Esophagus squamous epithelium (tissue), 5 donors: ENCODE measurements at regions not wholly inside any gene's neighbourhood (a gene's known extent, or its start where the extent isn't known, plus 50 kb on each side); places are given as distances from the start of the nearest gene placed in this dataset.

ENCODE experiments used
- DNase-seq: peaks from one replicate; lab custom pipeline; 2025; lab: John Stamatoyannopoulos, UW
- H3K27ac ChIP-seq, 4 donors: fragments of 200-600 bp; sonication (generic); one replicate each; pipeline ENCODE4 v1.5.1; 2016 to 2019; ENCODE audit warnings: mild to moderate bottlenecking in 1 of 4
- H3K27me3 ChIP-seq, 4 donors: fragments of 200-600 bp; sonication (generic); 1 replicate in 3 of 4; 2 replicates in 1 of 4; pipeline versions ENCODE4 v1.5.1 to v1.6.0; 2017 to 2021; ENCODE audit warnings: antibody characterized with exemption in 1 of 4
- H3K36me3 ChIP-seq, 3 donors: fragments of 200-600 bp; sonication (generic); one replicate each; pipeline ENCODE4 v1.5.1; 2016 to 2019
- H3K4me1 ChIP-seq, 3 donors: fragments of 200-600 bp; sonication (generic); one replicate each; pipeline ENCODE4 v1.5.1; 2017 to 2019
- H3K4me3 ChIP-seq, 4 donors: fragments of 200-600 bp; sonication (generic); 1 replicate in 3 of 4; 2 replicates in 1 of 4; pipeline ENCODE4 v1.5.1; 2016 to 2019; ENCODE audit warnings: mild to moderate bottlenecking in 2 of 4, moderate library complexity in 1 of 4
- H3K9me3 ChIP-seq, 3 donors: fragments of 200-600 bp; sonication (generic); one replicate each; pipeline ENCODE4 v1.5.1; 2016 to 2019
- POLR2A ChIP-seq, 4 donors: fragments of 450-650 bp; IDR thresholded peaks; one replicate each; pipeline ENCODE4 v1.6.1; 2017; ENCODE audit warnings: antibody characterized with exemption in 4 of 4, mild to moderate bottlenecking in 4 of 4, moderate library complexity in 3 of 4
- WGBS, 2 donors: methylation state at CpG; one replicate each; pipeline ENCODE4 v1.1.5; 2018; 5-methylcytosine and 5-hydroxymethylcytosine counted together
- intact Hi-C: fragments of 100-400 bp; cut with DNase I; formaldehyde crosslinking; loops from one replicate; pipeline ENCODE4 v1.15.0; 2022
- TF ChIP-seq, protein P1 (sequence below), 6 experiments: fragments of 450-650 bp in 4 of 6; fragments of 200-600 bp in 2 of 6; sonication (generic) in 2 of 6; IDR thresholded peaks; one replicate each; pipeline ENCODE4 v1.5.1; 2016 to 2019; ENCODE audit warnings: antibody characterized with exemption in 6 of 6, mild to moderate bottlenecking in 4 of 6, moderate library complexity in 4 of 6
- donor health status: DM: yes; HTN: yes; CAD: no.

GRCh38 chr6:165777680-165778079 is 114.6 kb upstream of the PDE10A start:
- 89 to 91% methylated on average over 3 of the region's 3 CpGs for WGBS, 2 donors
- intact Hi-C loops: no loop called here

GRCh38 chr6:165776691-165777090 is 113.7 kb upstream of the PDE10A start:
- DNase-seq: no peak

More at GRCh38 chr6:165777680-165778079, 114.6 kb upstream of the PDE10A start:
- no peak for DNase-seq
- H3K27ac ChIP-seq: no peak overlapping the region
- H3K27me3 ChIP-seq: peaks cover 0 to 8% (median 0%) of the 10 kb centered on the region in 4 donors
- H3K36me3 ChIP-seq: no peaks in the 10 kb centered on the region
- H3K4me1 ChIP-seq: no peaks in the 10 kb centered on the region
- H3K9me3 ChIP-seq: no peaks in the 10 kb centered on the region
- no peak overlapping the region for H3K4me3 ChIP-seq
- TF ChIP-seq POLR2A (IDR thresholded peaks at IDR 0.05): no peak
- TF ChIP-seq, protein P1, sequence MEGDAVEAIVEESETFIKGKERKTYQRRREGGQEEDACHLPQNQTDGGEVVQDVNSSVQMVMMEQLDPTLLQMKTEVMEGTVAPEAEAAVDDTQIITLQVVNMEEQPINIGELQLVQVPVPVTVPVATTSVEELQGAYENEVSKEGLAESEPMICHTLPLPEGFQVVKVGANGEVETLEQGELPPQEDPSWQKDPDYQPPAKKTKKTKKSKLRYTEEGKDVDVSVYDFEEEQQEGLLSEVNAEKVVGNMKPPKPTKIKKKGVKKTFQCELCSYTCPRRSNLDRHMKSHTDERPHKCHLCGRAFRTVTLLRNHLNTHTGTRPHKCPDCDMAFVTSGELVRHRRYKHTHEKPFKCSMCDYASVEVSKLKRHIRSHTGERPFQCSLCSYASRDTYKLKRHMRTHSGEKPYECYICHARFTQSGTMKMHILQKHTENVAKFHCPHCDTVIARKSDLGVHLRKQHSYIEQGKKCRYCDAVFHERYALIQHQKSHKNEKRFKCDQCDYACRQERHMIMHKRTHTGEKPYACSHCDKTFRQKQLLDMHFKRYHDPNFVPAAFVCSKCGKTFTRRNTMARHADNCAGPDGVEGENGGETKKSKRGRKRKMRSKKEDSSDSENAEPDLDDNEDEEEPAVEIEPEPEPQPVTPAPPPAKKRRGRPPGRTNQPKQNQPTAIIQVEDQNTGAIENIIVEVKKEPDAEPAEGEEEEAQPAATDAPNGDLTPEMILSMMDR (IDR thresholded peaks at IDR 0.05): no peak

GRCh38 chr6:165775721-165776120 is 112.7 kb upstream of the PDE10A start:
- no peaks in the 10 kb centered on the region for H3K9me3 ChIP-seq

More at GRCh38 chr6:165776691-165777090, 113.7 kb upstream of the PDE10A start:
- H3K4me3 ChIP-seq: no peak overlapping the region
- H3K9me3 ChIP-seq: no peaks in the 10 kb centered on the region
- peaks cover 0 to 8% (median 0%) of the 10 kb centered on the region in 4 donors for H3K27me3 ChIP-seq
- no peaks in the 10 kb centered on the region for H3K4me1 ChIP-seq
- intact Hi-C loops: no loop called here
- H3K27ac ChIP-seq: no peak overlapping the region
- TF ChIP-seq, protein P1 (IDR thresholded peaks at IDR 0.05): no peak
- TF ChIP-seq POLR2A (IDR thresholded peaks at IDR 0.05): no peak
- no peaks in the 10 kb centered on the region for H3K36me3 ChIP-seq
- WGBS, 2 donors: 34 to 53% methylated on average over 5 of the region's 5 CpGs

DNA sequence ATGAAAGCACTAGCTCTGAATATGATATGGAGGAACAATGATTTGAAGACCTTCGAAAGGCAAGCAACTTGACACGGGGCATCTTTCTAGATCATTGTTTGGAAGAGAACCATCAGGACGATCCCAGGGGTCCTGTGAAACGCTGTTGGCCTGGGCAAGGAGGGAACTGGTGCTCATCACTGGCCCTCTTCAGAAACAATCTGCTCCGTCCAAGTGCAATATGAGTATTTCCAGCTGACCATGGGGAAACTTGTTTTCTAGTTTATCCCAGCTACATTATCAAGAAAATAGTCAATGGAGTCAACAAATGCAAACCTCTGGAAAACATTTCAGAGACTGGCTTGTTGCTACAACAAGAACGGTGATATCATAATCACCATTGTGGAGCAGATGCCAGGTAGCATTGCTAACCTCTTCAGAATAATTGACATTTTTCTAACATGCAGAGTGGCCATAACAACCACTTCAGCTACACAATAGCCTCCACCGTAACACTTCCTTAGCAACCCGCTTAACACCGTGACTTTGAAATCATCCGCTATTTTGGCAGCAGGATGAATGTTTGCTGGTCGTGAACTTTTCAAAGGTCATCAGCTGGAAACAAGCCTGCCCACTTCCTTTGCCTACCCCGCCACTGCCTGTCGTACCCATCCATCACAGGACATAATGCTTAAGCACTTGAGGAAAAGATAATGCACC is 112.0 kb upstream of the PDE10A start:
- Histone ChIP-seq H3K36me3 (no peaks in the 10 kb centered on the region), H3K27me3 (peaks cover 0 to 8% (median 0%) of the 10 kb centered on the region in 4 donors), H3K4me3 (no peak overlapping the region), H3K27ac (peak overlapping the region in 2 of 4 donors; percentile 2 to 29), H3K9me3 (no peaks in the 10 kb centered on the region), H3K4me1 (no peaks in the 10 kb centered on the region)
- intact Hi-C loops: no loop called here
- 22 to 26% methylated on average over 12 to 13 of the region's 13 CpGs for WGBS, 2 donors
- no peak for TF ChIP-seq POLR2A (IDR thresholded peaks at IDR 0.05)
- TF ChIP-seq, protein P1 (IDR thresholded peaks at IDR 0.05): no peak
- no peak for DNase-seq

More at GRCh38 chr6:165775721-165776120, 112.7 kb upstream of the PDE10A start:
- intact Hi-C loops: no loop called here
- no peak for DNase-seq
- TF ChIP-seq, protein P1 (IDR thresholded peaks at IDR 0.05): no peak
- no peak for TF ChIP-seq POLR2A (IDR thresholded peaks at IDR 0.05)
- Histone ChIP-seq H3K27ac (no peak overlapping the region), H3K4me1 (no peaks in the 10 kb centered on the region), H3K4me3 (no peak overlapping the region), H3K27me3 (peaks cover 0 to 8% (median 0%) of the 10 kb centered on the region in 4 donors), H3K36me3 (no peaks in the 10 kb centered on the region)
- WGBS, 2 donors: 64 to 66% methylated on average over 3 of the region's 3 CpGs

- H3K4me1 ChIP-seq: no peaks in the 10 kb centered on the region
- intact Hi-C loops: no loop called here
- DNase-seq: no peak
- H3K4me3 ChIP-seq: no peak overlapping the region
- H3K9me3 ChIP-seq: no peaks in the 10 kb centered on the region
- no peaks in the 10 kb centered on the region for H3K27me3 ChIP-seq
- H3K36me3 ChIP-seq: no peaks in the 10 kb centered on the region
- WGBS, 2 donors: 70% methylated on average over 11 to 12 of the region's 14 CpGs
- H3K27ac ChIP-seq: no peak overlapping the region
- TF ChIP-seq, protein P1 (IDR thresholded peaks at IDR 0.05): no peak
- TF ChIP-seq POLR2A (IDR thresholded peaks at IDR 0.05): no peak
These were observed 107.5 kb upstream of the PDE10A start for GRCh38 chr6:165770397-165771082.
